CD4-positive, alpha-beta T cell treated with Interleukin-4 for 1 hour (primary cell): ENCODE measurements at regions not wholly inside any gene's neighbourhood (a gene's known extent, or its start where the extent isn't known, plus 50 kb on each side); places are given as distances from the start of the nearest gene placed in this dataset.

Source experiments
- DNase-seq, 2 donors: peaks; one replicate each; pipeline ENCODE4 v3.0.0-alpha.2; 2020 to 2022

- DNase-seq, result no peak
Observed at GRCh38 chr19:29293292-29293691, 80.3 kb upstream of the UQCRFS1 start.

DNA sequence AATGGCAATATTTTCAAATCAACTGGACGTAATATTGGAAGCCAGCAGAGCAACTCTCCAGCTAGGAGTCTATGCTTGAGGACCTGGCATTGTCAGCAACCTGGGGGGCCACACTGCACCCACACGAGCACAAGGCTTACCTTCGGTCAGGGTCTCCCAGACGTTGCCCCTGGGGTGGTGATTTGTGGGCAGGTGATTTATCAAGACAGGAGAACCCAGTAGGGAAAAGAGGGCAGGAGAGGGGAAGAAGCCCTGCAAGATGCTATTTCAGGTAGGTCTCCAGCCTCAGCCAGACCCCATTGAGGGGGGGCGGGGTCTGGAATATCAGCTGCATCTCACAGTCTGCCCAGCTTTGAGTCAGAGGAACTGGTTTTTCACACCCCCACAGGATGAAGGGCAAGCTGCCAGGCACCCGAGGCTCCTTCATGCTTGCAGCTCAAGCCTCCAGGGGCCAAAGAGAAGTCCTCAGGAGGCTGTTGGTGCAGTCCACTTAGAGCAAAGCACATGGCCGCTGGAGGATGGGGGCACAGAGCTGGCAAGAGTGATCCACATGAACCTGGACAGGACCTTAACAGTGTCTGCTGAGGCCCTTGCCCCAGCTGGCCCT is 80.9 kb upstream of the UQCRFS1 start:
- no peak for DNase-seq

DNA sequence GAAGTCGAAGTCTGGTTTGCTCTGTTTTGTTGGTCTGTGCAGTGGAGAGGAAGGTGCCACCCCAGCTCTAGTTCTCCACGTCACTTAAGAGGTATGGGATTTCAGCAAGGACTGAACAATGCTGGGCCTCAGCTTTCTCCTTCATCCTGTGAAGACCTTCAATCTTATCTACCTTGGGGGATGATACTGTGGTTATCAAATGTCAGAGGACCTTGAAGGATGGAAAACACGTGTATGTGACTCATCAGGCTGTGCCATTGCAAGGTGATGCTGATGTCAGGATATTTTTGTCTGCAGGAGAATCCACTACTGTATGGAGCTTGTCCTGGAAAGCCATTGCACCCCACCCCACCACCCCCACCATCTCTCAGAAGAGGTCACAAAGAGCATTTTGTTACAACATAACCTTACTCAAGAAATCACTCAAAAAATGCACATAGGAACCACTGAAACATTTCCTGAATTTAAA is 81.4 kb upstream of the UQCRFS1 start:
- DNase-seq, result no peak

- no peak for DNase-seq
Observed at GRCh38 chr19:29295285-29295684, 82.3 kb upstream of the UQCRFS1 start.

GRCh38 chr19:29297381-29297780 is 84.4 kb upstream of the UQCRFS1 start:
- DNase-seq, result no peak

- no peak for DNase-seq
Observed at GRCh38 chr19:29299416-29300380, 86.7 kb upstream of the UQCRFS1 start.

- peak in 1 of 2 donors; percentile 5 for DNase-seq
Observed at GRCh38 chr19:29302002-29302928, 89.3 kb upstream of the UQCRFS1 start.

DNA sequence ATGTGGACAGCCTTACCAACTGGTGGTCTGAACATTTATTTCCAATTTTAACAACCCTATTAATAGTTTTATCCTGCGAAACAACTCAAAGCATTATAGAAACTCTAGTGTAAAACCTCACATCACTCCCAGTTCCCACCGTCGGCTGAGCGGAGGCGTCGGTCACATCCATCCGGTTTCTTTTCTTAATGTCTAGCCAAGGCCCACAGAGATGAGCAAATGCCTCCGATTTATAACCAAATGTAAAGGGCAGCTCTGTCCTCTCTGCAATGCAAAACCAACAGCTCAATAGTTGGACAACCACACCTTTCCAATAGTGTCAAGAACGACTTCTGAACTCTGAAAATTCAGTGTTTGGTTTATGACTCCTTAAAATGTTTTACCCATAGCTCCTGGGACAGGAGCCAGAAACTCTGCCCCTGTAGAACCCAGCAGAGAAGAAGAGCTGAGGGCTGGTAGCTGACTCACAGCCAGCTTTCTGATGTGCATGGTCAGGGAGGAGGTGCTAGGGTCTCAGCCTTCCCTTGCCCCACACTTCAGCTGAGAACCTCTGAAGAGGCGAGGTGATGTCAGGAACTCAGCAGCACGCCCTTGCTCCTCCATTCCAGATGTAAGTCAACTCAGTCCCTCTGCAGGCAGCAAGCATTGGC is 90.2 kb upstream of the UQCRFS1 start:
- no peak for DNase-seq

DNA sequence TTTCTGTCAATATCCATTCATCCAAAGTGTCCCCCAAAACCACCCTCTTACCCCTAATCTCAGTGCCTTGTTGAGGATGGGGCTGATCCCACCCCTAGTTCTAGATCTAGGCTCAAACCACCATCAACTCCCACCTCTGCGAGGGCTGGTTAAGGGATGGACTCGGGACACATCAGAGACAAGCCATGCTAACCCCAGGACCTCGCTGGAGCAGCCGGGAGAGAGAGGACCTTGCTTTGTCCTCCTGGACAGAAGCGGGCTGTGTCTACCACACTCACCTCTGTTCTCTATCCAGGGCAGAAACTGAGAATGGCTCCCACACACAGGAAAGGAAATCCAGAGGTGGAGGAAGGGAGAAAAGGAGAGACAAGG is 90.8 kb upstream of the UQCRFS1 start:
- DNase-seq, result no peak

DNA sequence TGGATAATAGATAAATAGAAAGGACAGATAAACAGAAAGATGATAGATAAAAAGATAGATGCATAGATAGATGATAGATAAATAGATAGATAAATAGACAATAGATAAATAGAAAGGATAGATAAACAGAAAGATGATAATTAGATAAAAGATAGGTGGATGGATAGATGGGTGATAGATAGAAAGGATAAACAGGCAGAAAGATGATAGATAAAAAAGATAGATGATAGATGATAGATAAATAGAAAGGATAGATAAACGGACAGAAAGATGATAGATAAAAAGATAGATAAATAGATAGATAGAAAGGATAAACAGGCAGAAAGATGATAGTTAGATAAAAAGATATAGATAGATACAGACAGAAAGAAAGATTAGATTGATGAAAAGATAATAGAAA is 92.3 kb upstream of the UQCRFS1 start:
- DNase-seq, result no peak

- no peak for DNase-seq
Observed at GRCh38 chr19:29308977-29309590, 96.1 kb upstream of the UQCRFS1 start.

GRCh38 chr19:29309637-29310036 is 96.7 kb upstream of the UQCRFS1 start:
- DNase-seq, result no peak

DNA sequence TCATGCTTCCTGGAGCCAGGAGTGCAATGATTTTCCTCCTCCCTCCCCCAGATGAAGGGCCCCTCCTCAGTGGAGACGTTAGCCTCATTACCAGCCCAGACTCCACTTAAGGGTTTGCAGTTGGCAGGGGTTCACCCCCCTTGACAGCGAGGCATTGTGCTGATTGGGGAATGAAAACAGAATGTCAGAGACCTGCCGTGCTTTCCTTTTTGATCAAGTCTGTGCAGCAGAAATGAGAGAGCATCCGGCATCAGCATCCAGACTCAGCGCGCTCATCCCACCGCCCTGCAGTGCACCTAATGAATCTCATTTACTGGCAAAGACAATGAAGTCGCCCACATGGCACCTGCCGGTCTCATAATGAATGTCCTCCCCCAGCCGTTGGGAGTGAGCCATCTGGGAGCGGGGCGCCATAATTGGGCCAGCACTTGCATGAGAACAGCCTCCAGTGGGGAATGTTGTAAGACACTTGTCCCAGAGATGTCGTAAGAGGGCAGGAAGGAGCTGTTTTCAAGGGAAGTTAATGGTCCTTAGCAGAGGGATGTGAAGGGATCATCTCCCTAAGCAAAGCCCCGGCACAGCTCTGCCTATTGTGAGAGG is 98.3 kb upstream of the UQCRFS1 start:
- no peak for DNase-seq

- no peak for DNase-seq
Observed at GRCh38 chr19:29315556-29316190, 102.7 kb upstream of the UQCRFS1 start.

DNA sequence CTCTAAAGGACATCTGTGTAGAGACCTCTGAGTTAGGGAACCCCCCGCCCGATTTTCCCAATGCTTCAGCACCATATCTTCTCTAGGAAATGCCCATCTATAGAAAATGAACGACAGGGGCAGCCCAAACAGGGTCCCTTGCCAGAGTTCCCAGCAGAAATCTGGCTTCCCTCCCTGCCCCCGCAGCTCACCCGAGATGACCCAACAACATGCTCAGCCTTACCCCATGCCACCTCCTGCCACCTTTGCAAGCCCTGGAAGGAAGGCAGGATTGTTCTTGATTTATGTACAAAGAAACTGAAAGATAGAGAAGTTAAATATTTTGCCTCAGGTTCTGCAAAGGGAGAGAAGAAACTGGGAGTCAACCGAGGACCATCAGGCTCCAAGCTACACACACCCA is 105.6 kb upstream of the UQCRFS1 start:
- no peak for DNase-seq

- no peak for DNase-seq
Observed at GRCh38 chr19:29320086-29320485, 107.1 kb upstream of the UQCRFS1 start.

GRCh38 chr19:29320618-29321017 is 107.7 kb upstream of the UQCRFS1 start:
- no peak for DNase-seq

- no peak for DNase-seq
Observed at GRCh38 chr19:29321116-29321515, 108.2 kb upstream of the UQCRFS1 start.

GRCh38 chr19:29323021-29323430 is 110.1 kb upstream of the UQCRFS1 start:
- DNase-seq, result no peak

DNA sequence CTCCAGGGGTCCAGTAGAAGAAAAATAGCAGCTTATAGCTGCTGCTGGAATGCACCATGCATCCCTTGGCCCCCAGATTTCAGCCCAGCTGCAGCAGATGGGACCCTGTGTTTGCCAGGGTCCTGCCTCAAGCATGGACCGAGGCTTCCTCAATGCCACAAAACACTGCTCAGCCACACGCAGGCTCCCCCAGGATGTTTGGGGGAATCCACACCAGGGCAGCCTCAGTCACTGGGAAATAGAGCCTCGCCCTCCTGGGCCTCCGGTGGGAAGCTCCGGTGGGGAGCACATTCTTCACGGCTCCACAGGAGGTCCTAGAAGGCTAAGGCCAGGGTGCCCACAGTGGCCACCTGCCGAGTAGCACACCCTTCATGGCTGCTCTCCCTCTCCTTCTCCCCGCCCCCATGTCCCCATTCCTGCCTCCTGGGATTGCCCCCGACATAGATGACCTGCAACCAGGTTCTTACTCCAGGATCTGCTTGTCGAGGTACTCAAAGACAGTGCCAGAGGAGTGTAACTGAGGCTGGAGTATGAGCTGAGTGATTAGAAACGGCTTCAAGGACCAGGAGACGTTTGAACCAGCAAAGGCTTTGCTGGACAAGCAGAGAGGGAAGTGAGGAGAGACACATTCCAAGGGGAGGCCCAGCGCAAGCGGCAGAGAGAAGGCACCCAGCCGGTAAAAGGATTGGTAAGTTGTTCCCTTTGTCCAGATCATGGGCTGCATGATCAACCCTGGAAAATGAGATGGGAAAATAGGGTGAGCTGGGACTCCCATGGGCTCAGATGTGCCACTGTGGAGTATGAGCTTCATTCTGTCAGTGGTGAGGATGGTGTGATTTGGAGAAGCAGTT is 110.7 kb upstream of the UQCRFS1 start:
- DNase-seq, result no peak
